SHP77 (cell line): ENCODE measurements at regions not wholly inside any gene's neighbourhood (a gene's known extent, or its start where the extent isn't known, plus 50 kb on each side); places are given as distances from the start of the nearest gene placed in this dataset.

ENCODE experiments used
- DNase-seq, 2 experiments: peaks; one replicate each; lab custom pipeline; 2025; lab: John Stamatoyannopoulos, UW

GRCh38 chr3:175861916-175862315, 1002.8 kb downstream of the NAALADL2 start:
- no peak for DNase-seq
